HG03060 (cell line): ENCODE measurements at regions not wholly inside any gene's neighbourhood (a gene's known extent, or its start where the extent isn't known, plus 50 kb on each side); places are given as distances from the start of the nearest gene placed in this dataset.
"Not testable (repeated sequence)": the region's sequence is repeated elsewhere in the genome, so short reads cannot be mapped to it uniquely, and the experiment has no call there.

ENCODE experiments used
- ATAC-seq: cut with Tn5 transposase; IDR thresholded peaks from one replicate; pipeline ENCODE4 v1.9.1; 2021; ENCODE audit warnings: low read depth, moderate number of reproducible peaks; ENCODE audit not compliant: unreplicated experiment

DNA sequence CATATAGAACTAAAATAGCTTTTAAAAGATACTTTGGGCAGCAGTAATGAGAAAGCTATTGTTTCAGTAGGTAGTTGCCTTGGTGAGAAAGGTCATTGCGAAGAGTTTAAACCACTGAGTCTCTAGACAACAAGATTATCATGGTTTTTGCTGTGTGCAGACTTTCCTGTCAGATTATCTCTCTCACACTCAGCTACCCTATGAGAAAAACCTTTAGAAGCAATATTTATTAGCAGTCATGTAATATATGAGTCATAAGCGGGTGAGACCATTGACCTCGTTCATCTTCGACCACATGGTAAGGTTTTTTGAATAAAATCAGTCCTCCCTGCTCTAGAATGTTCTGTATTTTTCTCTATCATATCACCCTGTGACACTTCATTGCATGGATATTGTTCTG is 59.9 kb downstream of the GPR65 start:
- no peak for ATAC-seq

- ATAC-seq, result no peak
Observed at GRCh38 chr14:88069677-88070076, 64.7 kb downstream of the GPR65 start.

GRCh38 chr14:88075269-88075981 is 70.5 kb downstream of the GPR65 start:
- no peak for ATAC-seq

GRCh38 chr14:88078525-88078924 is 73.6 kb downstream of the GPR65 start:
- no peak for ATAC-seq

- no peak for ATAC-seq
Observed at GRCh38 chr14:88079624-88080023, 74.7 kb downstream of the GPR65 start.

GRCh38 chr14:88085736-88086135 is 80.8 kb downstream of the GPR65 start:
- no peak for ATAC-seq

DNA sequence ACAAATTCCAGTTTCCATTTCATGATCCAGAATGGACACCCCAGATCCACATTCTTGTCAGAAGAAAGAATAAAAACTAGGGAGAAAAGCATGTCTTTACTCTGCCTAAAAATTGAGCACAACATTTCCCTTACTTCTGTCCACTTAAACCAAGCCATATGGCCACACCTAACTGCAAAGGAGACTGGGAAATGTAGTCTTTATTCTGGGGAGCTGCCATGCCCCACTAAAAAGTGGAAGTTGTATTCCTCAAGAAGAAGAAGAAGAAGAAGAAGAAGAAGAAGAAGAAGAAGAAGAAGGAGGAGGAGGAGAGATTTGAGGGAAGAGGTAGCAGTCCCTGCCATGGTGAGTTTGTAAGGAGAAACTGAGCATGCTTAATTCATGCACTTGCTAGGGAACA is 84.5 kb downstream of the GPR65 start:
- no peak for ATAC-seq

DNA sequence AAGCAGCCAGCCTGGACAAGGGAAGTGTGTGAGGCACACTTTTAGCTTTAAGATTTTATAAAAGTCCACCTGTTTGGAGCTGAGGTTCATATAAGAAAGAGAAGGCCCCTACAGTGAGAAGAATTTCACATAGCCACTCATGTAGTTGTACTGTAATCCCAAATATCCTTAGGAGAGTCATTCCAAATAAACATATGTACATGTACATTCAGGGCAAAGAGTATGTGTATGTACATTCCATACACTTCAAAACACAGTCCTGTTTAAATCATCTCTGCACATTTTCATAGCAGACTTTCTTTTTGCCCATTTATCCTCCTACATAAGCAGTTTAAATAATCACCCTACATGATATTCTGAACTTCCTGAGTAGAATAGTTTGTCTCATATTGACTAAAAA is 87.6 kb downstream of the GPR65 start:
- no peak for ATAC-seq

DNA sequence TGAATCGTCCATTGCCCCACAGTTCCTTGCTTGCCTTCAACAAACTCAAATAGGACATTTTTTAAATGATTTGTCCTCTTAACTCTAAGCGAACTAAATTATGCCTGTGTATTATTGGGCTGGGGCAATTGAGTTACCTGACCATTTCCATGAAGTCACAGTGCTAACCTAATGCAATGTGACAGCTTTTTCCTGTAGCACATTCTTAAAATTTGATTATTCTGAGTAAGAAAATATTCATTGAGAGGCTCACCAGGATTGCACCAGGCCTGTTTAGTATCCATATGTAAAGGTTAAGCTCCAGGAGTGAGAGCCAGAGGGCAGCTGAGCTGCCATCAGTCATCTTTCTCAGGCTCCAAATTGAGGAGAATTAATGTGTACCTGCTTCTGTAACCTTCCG is 90.9 kb downstream of the GPR65 start:
- ATAC-seq, result no peak

- no peak for ATAC-seq
Observed at GRCh38 chr14:88098163-88098562, 93.2 kb downstream of the GPR65 start.

DNA sequence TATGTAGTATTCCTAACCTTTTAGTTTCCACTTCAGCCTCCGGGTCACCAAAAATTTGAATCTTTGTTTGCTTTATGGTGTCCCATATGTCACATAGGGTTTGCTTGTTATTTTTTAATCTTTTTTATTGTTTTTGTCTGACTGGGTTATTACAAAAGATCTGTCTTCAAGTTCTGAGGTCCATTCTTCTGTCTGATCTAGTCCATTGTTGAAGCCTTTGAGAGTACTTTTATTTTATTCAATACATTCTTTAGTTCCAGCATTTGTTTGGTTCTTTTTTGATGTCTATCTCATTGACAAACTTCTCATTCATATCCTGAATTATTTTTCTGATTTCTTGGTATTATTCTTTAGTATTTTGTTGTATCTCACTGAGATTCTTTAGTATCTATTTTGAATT is 99.8 kb downstream of the GPR65 start:
- ATAC-seq, result no peak

DNA sequence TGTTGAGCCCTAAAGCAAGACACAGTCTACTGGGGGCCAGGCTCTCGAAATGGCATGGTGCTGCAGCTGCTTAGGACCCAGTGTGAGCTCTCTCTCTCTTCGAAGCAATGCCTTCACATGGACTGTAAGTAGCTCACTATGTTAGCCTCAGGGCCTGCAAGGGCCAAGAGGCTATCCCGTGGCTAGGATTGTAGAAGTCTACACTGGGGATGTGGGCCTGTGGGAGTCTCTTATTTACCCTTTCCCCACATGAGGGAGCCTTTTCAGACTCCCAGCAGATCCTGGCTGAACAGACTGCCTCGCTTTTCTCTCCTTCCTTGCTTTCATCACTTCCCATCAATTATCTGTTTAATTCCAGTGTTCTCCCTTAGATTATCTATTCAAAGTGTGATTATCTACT is 101.4 kb downstream of the GPR65 start:
- ATAC-seq, result no peak

GRCh38 chr14:88127669-88128068 is 122.7 kb downstream of the GPR65 start:
- not testable (repeated sequence) for ATAC-seq

- ATAC-seq, result no peak
Observed at GRCh38 chr14:88128816-88129215, 123.9 kb downstream of the GPR65 start.

- ATAC-seq, result peak; percentile 94
Observed at GRCh38 chr14:88129306-88130056, 124.5 kb downstream of the GPR65 start.

DNA sequence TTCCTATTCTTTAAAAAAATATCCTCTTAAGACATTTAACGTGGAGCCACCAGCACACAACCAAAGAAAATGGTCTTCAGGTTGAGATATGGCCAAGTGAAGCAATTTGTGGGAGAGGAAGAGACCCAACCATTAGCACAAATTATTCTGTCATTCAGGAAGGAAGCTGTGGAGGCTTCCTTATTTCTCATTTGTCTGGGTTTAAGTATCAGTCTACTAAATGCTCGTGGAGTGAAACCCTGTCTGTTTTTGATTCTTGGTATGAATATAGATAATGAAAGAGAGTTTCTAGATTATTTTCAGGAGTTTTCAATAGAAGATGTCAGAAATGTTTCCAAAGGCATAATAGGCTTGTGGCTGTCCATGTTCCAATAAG is 125.1 kb downstream of the GPR65 start:
- ATAC-seq, result peak; percentile 37
